ENCODE measurements at regions not wholly inside any gene's neighbourhood (a gene's known extent, or its start where the extent isn't known, plus 50 kb on each side); places are given as distances from the start of the nearest gene placed in this dataset.

GRCh38 chr2:39838589-39838988 is 59.5 kb upstream of the THUMPD2 start:
- no peak overlapping the region for H2AK5ac ChIP-seq (ENCODE audit: low read depth, low read length)
- no peak overlapping the region for H4K5ac ChIP-seq (ENCODE audit: insufficient read length, low read depth, low read length)
- H3K4me2 ChIP-seq (ENCODE audit: insufficient read depth in 1 of 2, low read depth in 2 of 2, low read length in 2 of 2): no peak overlapping the region
- no peaks in the 10 kb centered on the region; the same call in 1 of the 2 replicates for H3K23me2 ChIP-seq (ENCODE audit: low read depth, low read length)
- no peak overlapping the region for H3K4me3 ChIP-seq (ENCODE audit: extremely low read depth in 1 of 4, insufficient read depth in 2 of 4, low read depth in 3 of 4, low read length in 4 of 4)
- FAIRE-seq (no peak), DNase-seq (ENCODE audit: low read depth in 1 of 2, low spot score in 2 of 2) (no peak)
- H4K8ac ChIP-seq (ENCODE audit: extremely low read depth, insufficient read depth, low read length): peak overlapping the region; percentile 3; the same call in 1 of the 2 replicates
- no peaks in the 10 kb centered on the region for H3K27me3 ChIP-seq (replicated peaks in 1 of 4; ENCODE audit: control insufficient read depth in 3 of 4, extremely low read depth in 1 of 4, insufficient read depth in 3 of 4, low read length in 3 of 4)
- no peaks in the 10 kb centered on the region for H3K79me2 ChIP-seq (ENCODE audit: control insufficient read depth in 1 of 2, insufficient read depth in 2 of 2, low read length in 2 of 2)
- H2BK5ac ChIP-seq (ENCODE audit: low read depth, low read length): no peak overlapping the region
- H3K4ac ChIP-seq (replicated peaks; ENCODE audit: insufficient read length, low read depth, low read length): no peak overlapping the region
- WGBS, 2 experiments (ENCODE audit: extremely low coverage in 1 of 2, insufficient coverage in 1 of 2, insufficient read length in 1 of 2, insufficient replicate concordance in 2 of 2, low coverage in 1 of 2, low lambda C conversion rate in 2 of 2, missing lambda C conversion rate in 1 of 2): 93% methylated on average over 3 of the region's 3 CpGs; no CpG with 5 or more reads in 1 of the 2 experiments
- peak overlapping the region; percentile 39; the same call in 1 of the 2 replicates for H2BK12ac ChIP-seq (ENCODE audit: low read depth, low read length)
- no peak overlapping the region for H3K14ac ChIP-seq (ENCODE audit: insufficient read length)
- ChIA-PET POLR2A (ENCODE audit: partially characterized antibody) (no interaction called here), CTCF (ENCODE audit: partially characterized antibody) (interaction anchor here (1.0 to 3.2 kb wide), 12 partner anchors 9 to 127 kb away, joined by 3 to 31 read pairs (median 4); no protein-coding TSS in a partner anchor)
- no peak overlapping the region for H3K23ac ChIP-seq (ENCODE audit: insufficient read length)
- no peak overlapping the region for H3K9ac ChIP-seq (replicated peaks in 1 of 4; ENCODE audit: extremely low read depth in 1 of 4, low read depth in 3 of 4, low read length in 3 of 4)
- H3K18ac ChIP-seq (ENCODE audit: extremely low read depth, low read length): no peak overlapping the region
- H3K56ac ChIP-seq (replicated peaks; ENCODE audit: insufficient read length, low read depth, low read length): no peak overlapping the region
- H3K79me1 ChIP-seq (ENCODE audit: low read depth, low read length): no peaks in the 10 kb centered on the region
- no peaks in the 10 kb centered on the region for H3K36me3 ChIP-seq (ENCODE audit: control insufficient read depth in 2 of 4, insufficient read depth in 4 of 4, low read length in 3 of 4)
- peak overlapping the region; percentile 57 for H2AFZ ChIP-seq (ENCODE audit: low read length)
- no peak overlapping the region for H4K91ac ChIP-seq (replicated peaks; ENCODE audit: insufficient read length, low read length)
- no peak overlapping the region for H2BK120ac ChIP-seq (replicated peaks; ENCODE audit: low read depth, low read length)
- no peak overlapping the region for H3K27ac ChIP-seq (ENCODE audit: low read depth, low read length)
- no peak overlapping the region; the same call in 1 of the 2 replicates for H2BK15ac ChIP-seq (ENCODE audit: low read length)
- no peak overlapping the region for H2BK20ac ChIP-seq (ENCODE audit: low read length)
- no peaks in the 10 kb centered on the region for H4K20me1 ChIP-seq (replicated peaks in 1 of 2; ENCODE audit: control insufficient read depth in 1 of 2, insufficient read depth in 2 of 2, low read length in 2 of 2)
- no peaks in the 10 kb centered on the region for H3K4me1 ChIP-seq (replicated peaks in 1 of 4; ENCODE audit: control insufficient read depth in 3 of 4, insufficient read depth in 4 of 4, low read length in 3 of 4)
- H3K9me3 ChIP-seq (ENCODE audit: insufficient read depth in 2 of 2, low read depth in 1 of 2, low read length in 1 of 2): no peaks in the 10 kb centered on the region
- no peak for TF ChIP-seq CTCF (IDR thresholded peaks at IDR 0.05; ENCODE audit: control extremely low read depth in 1 of 3, insufficient read depth in 1 of 3, low read depth in 1 of 3, low read length in 3 of 3)
- TF ChIP-seq HDAC6 (IDR thresholded peaks at IDR 0.05; ENCODE audit: low read depth, low read length): no peak
- no peak for TF ChIP-seq JUND (IDR thresholded peaks at IDR 0.05; ENCODE audit: low read length)
- no peak for TF ChIP-seq KDM1A (IDR thresholded peaks at IDR 0.05; ENCODE audit: borderline replicate concordance, low read length)
- TF ChIP-seq CBX8 (IDR thresholded peaks at IDR 0.05; ENCODE audit: borderline replicate concordance, low read depth, low read length): no peak
- no peak for TF ChIP-seq PHF8 (conservative IDR thresholded peaks at IDR 0.05; ENCODE audit: low read depth, low read length)
- TF ChIP-seq KDM4A (IDR thresholded peaks at IDR 0.05; ENCODE audit: low read depth, low read length, severe bottlenecking): no peak
- no peak for TF ChIP-seq SUZ12 (IDR thresholded peaks at IDR 0.05; ENCODE audit: low read length)
- no peak for TF ChIP-seq TBP (IDR thresholded peaks at IDR 0.05; ENCODE audit: low read depth, low read length)
- TF ChIP-seq USF2 (IDR thresholded peaks at IDR 0.05; ENCODE audit: low read length): no peak
- TF ChIP-seq SP1 (IDR thresholded peaks at IDR 0.05; ENCODE audit: low read depth, low read length): no peak

All from H1 (cell line).